RWPE2 (cell line): ENCODE measurements at regions not wholly inside any gene's neighbourhood (a gene's known extent, or its start where the extent isn't known, plus 50 kb on each side); places are given as distances from the start of the nearest gene placed in this dataset.

ENCODE experiments used
- ATAC-seq: fragments of 200-7000 bp; cut with Tn5 transposase; 3 replicates; pipeline ENCODE4 v1.9.1; 2021; ENCODE audit warnings: low read depth
- DNase-seq: peaks from one replicate; pipeline ENCODE4 v3.0.0-alpha.2; 2020; ENCODE audit warnings: low spot score
- H3K27ac ChIP-seq: fragments of 450-650 bp; 2 replicates; pipeline ENCODE4 v1.5.1; 2017; ENCODE audit warnings: mild to moderate bottlenecking; ENCODE audit not compliant: poor library complexity, severe bottlenecking
- H3K27me3 ChIP-seq: fragments of 250-450 bp; sonication (Bioruptor Pico); 2 replicates; pipeline ENCODE4 v1.5.1; 2021; ENCODE audit warnings: mild to moderate bottlenecking, moderate library complexity; ENCODE audit not compliant: insufficient read depth, poor library complexity, severe bottlenecking
- H3K36me3 ChIP-seq: fragments of 250-450 bp; sonication (Bioruptor Pico); 2 replicates; pipeline ENCODE4 v1.5.1; 2020; ENCODE audit warnings: low read depth, mild to moderate bottlenecking, moderate library complexity
- H3K4me1 ChIP-seq: fragments of 250-450 bp; sonication (Bioruptor Pico); 2 replicates; pipeline ENCODE4 v1.5.1; 2021; ENCODE audit warnings: mild to moderate bottlenecking, moderate library complexity; ENCODE audit not compliant: insufficient read depth, poor library complexity, severe bottlenecking
- H3K4me3 ChIP-seq: fragments of 250-450 bp; sonication (Bioruptor Pico); 2 replicates; pipeline ENCODE4 v1.5.1; 2021; ENCODE audit warnings: mild to moderate bottlenecking, moderate library complexity; ENCODE audit not compliant: severe bottlenecking
- H3K9me3 ChIP-seq: fragments of 250-450 bp; sonication (Bioruptor Pico); 2 replicates; pipeline ENCODE4 v1.5.1; 2021; ENCODE audit warnings: mild to moderate bottlenecking, moderate library complexity; ENCODE audit not compliant: severe bottlenecking
- CTCF ChIP-seq: fragments of 450-650 bp; IDR thresholded peaks from one replicate; pipeline ENCODE4 v1.5.1; 2017; ENCODE audit warnings: mild to moderate bottlenecking, moderate library complexity; ENCODE audit not compliant: poor library complexity, severe bottlenecking

GRCh38 chr20:52529826-52530225 is 338.2 kb upstream of the ZFP64 start:
- ATAC-seq (no peak), DNase-seq (no peak)
- Histone ChIP-seq H3K4me3 (no peak overlapping the region), H3K36me3 (no peaks in the 10 kb centered on the region), H3K9me3 (no peaks in the 10 kb centered on the region), H3K27me3 (no peaks in the 10 kb centered on the region), H3K4me1 (no peaks in the 10 kb centered on the region), H3K27ac (no peak overlapping the region)
- no peak for TF ChIP-seq CTCF

GRCh38 chr20:52524861-52525260 is 333.3 kb upstream of the ZFP64 start:
- no peaks in the 10 kb centered on the region for H3K4me1 ChIP-seq
- no peak overlapping the region for H3K4me3 ChIP-seq
- H3K27ac ChIP-seq = no peak overlapping the region
- H3K9me3 ChIP-seq = no peaks in the 10 kb centered on the region
- no peaks in the 10 kb centered on the region for H3K27me3 ChIP-seq
- ATAC-seq (peak; percentile 62; the same call in 2 of the 3 replicates), DNase-seq (no peak)
- no peaks in the 10 kb centered on the region for H3K36me3 ChIP-seq
- TF ChIP-seq CTCF = no peak

- no peak for TF ChIP-seq CTCF
- H3K4me3 ChIP-seq = no peak overlapping the region
- ATAC-seq = no peak
- H3K27me3 ChIP-seq = no peaks in the 10 kb centered on the region
- no peak overlapping the region for H3K27ac ChIP-seq
- no peaks in the 10 kb centered on the region for H3K36me3 ChIP-seq
- DNase-seq = no peak
- H3K9me3 ChIP-seq = no peaks in the 10 kb centered on the region
- no peaks in the 10 kb centered on the region for H3K4me1 ChIP-seq
Measured at GRCh38 chr20:52518735-52519134, 327.2 kb upstream of the ZFP64 start.

GRCh38 chr20:52515877-52516276 is 324.3 kb upstream of the ZFP64 start:
- Histone ChIP-seq H3K36me3 (no peaks in the 10 kb centered on the region), H3K4me3 (no peak overlapping the region), H3K9me3 (no peaks in the 10 kb centered on the region), H3K27me3 (no peaks in the 10 kb centered on the region), H3K27ac (no peak overlapping the region), H3K4me1 (no peaks in the 10 kb centered on the region)
- ATAC-seq = no peak
- TF ChIP-seq CTCF = no peak
- DNase-seq = no peak

- H3K27me3 ChIP-seq = no peaks in the 10 kb centered on the region
- DNase-seq (no peak), ATAC-seq (no peak)
- peaks cover 8% of the 10 kb centered on the region for H3K4me1 ChIP-seq
- H3K27ac ChIP-seq = no peak overlapping the region
- H3K4me3 ChIP-seq = no peak overlapping the region
- TF ChIP-seq CTCF = no peak
- no peaks in the 10 kb centered on the region for H3K36me3 ChIP-seq
- no peaks in the 10 kb centered on the region for H3K9me3 ChIP-seq
Measured at GRCh38 chr20:52500157-52500556, 308.6 kb upstream of the ZFP64 start.
